ENCODE measurements at regions not wholly inside any gene's neighbourhood (a gene's known extent, or its start where the extent isn't known, plus 50 kb on each side); places are given as distances from the start of the nearest gene placed in this dataset.
A peak's percentile ranks its signal among the peaks of the same experiment; 100 is the strongest.
"Not testable (repeated sequence)": the region's sequence is repeated elsewhere in the genome, so short reads cannot be mapped to it uniquely, and the experiment has no call there.

- no peak for DNase-seq
Measured at GRCh38 chr1:181205901-181206300, 117.4 kb downstream of the IER5 start.

- DNase-seq, result no peak
Measured at GRCh38 chr1:181206513-181206912, 118.0 kb downstream of the IER5 start.

GRCh38 chr1:181206979-181207790 is 118.7 kb downstream of the IER5 start:
- no peak for DNase-seq

- no peak for DNase-seq
Measured at GRCh38 chr1:181208083-181208482, 119.6 kb downstream of the IER5 start.

GRCh38 chr1:181208967-181209366 is 120.5 kb downstream of the IER5 start:
- peak in 1 of 2 experiments; percentile 17 for DNase-seq

GRCh38 chr1:181213056-181213455 is 124.6 kb downstream of the IER5 start:
- no peak for DNase-seq

GRCh38 chr1:181216591-181216994 is 128.1 kb downstream of the IER5 start:
- DNase-seq, result no peak

GRCh38 chr1:181219938-181220337 is 131.4 kb downstream of the IER5 start:
- DNase-seq, result no peak

- DNase-seq, result no peak
Measured at GRCh38 chr1:181221078-181221477, 132.6 kb downstream of the IER5 start.

GRCh38 chr1:181222972-181223505 is 134.5 kb downstream of the IER5 start:
- no peak for DNase-seq

- not testable (repeated sequence) for DNase-seq
Measured at GRCh38 chr1:181226728-181227127, 138.2 kb downstream of the IER5 start.

- DNase-seq, result no peak
Measured at GRCh38 chr1:181239086-181239485, 150.6 kb downstream of the IER5 start.

GRCh38 chr1:181246320-181246719 is 157.8 kb downstream of the IER5 start:
- not testable (repeated sequence) for DNase-seq

GRCh38 chr1:181248361-181248760 is 159.9 kb downstream of the IER5 start:
- DNase-seq, result not testable (repeated sequence)

- DNase-seq, result no peak
Measured at GRCh38 chr1:181249186-181249585, 160.7 kb downstream of the IER5 start.

GRCh38 chr1:181250038-181250437 is 161.5 kb downstream of the IER5 start:
- DNase-seq, result no peak

GRCh38 chr1:181251001-181251712 is 162.7 kb downstream of the IER5 start:
- DNase-seq, result peak; percentile 51 to 84

GRCh38 chr1:181251713-181252075 is 163.2 kb downstream of the IER5 start:
- no peak for DNase-seq

- DNase-seq, result not testable (repeated sequence)
Measured at GRCh38 chr1:181253601-181254000, 165.1 kb downstream of the IER5 start.

GRCh38 chr1:181255270-181255929 is 166.9 kb downstream of the IER5 start:
- DNase-seq, result peak; percentile 13 to 50

- DNase-seq, result no peak
Measured at GRCh38 chr1:181257117-181257516, 168.6 kb downstream of the IER5 start.

- no peak for DNase-seq
Measured at GRCh38 chr1:181259026-181259745, 170.7 kb downstream of the IER5 start.

- no peak for DNase-seq
Measured at GRCh38 chr1:181260271-181260670, 171.8 kb downstream of the IER5 start.
